ENCODE measurements at regions not wholly inside any gene's neighbourhood (a gene's known extent, or its start where the extent isn't known, plus 50 kb on each side); places are given as distances from the start of the nearest gene placed in this dataset.
"Not testable (repeated sequence)": the region's sequence is repeated elsewhere in the genome, so short reads cannot be mapped to it uniquely, and the experiment has no call there.

DNA sequence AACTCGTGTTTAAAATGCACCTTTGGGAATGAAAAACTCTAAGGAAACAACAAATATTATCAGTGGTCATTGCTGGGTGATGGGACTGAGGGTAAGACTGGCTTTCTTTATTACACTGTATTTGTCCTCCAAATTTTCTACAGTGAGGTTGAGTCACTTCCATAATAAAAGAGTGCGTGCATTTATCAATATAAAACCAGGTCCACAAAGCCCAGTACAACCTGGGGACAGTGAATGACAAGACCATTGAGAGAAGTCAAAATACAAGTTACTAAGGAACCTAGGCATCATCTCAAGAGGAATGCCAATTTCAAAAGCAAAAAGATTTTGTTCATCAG is 76.4 kb downstream of the MAGED4 start:
- no peak for DNase-seq

GRCh38 chrX:52261463-52262194 is 76.9 kb downstream of the MAGED4 start:
- DNase-seq: peak; percentile 83

DNA sequence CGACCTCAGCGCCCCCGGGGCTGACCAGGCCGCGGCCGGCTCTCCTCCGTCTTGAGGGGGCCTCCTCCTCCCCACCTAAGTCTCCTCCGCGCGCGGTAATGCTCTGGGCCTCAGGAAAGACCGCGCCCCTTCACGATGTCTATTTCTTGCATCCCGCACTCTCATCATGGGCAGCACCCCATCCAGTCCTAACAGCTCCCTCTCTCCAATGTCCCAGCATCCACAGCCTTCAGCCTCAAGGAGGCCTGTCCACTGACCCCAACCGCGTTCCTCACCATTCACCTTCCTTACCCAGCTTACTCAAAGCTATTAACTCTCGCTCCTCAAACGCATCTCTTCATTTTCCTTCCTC is 77.5 kb downstream of the MAGED4 start:
- no peak for DNase-seq

DNA sequence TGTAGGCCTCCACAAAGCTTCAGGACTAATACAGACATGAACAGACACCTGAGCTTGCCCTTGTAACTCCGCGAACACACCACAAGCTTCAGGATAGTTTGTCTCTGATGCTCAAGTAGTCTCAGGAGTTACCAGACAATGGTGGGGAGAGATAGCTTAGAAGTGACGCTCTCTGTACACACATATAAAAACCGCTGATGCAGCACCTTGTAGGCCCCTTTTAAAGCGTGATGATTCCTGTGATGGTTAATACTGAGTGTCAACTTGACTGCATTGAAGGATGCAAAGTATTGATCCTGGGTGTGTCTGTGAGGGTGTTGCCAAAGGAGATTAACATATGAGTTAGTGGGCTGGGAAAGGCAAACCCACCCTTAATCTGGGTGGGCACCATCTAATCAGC is 78.7 kb downstream of the MAGED4 start:
- no peak for DNase-seq

- no peak for DNase-seq
Observed at GRCh38 chrX:52265713-52266112, 81.0 kb downstream of the MAGED4 start.

DNA sequence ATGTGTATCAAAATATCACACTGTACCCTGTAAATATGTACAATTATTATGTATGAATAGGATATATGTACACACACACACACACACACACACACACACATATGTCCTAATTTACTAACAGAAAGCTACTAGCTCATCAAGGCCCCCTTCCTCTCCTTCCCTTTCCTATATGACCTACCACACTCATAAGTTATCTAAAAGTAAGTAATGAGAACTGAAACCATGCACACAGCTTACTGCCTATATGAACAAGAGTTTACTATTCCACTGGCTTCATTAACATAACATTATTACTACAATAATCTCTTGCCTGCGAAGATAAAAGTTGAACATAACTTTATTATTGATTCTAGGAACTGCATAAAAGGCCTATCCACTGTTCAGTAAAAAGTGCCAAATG is 83.8 kb downstream of the MAGED4 start:
- not testable (repeated sequence) for DNase-seq

- DNase-seq: no peak
Observed at GRCh38 chrX:52270453-52271116, 85.9 kb downstream of the MAGED4 start.

GRCh38 chrX:52271206-52271605 is 86.5 kb downstream of the MAGED4 start:
- DNase-seq: peak; percentile 1

DNA sequence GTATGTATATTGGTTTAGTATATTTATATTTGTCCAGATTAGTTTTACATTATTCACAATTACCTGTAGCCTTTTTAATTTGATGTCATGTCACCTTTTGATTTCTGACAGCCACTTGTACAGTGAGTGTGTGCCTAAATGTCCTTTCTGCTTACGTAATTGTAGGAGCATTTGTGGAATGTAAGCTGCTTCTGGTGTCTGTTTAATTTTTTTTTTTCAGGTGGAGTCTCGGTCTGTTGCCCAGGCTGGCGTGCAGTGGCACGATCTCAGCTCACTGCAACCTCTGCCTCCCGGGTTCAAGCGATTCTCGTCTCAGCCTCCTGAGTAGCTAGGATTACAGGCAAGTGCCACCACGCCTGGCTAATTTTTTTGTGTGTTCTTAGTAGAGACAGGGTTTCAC is 91.2 kb upstream of the XAGE2 start:
- no peak for DNase-seq

DNA sequence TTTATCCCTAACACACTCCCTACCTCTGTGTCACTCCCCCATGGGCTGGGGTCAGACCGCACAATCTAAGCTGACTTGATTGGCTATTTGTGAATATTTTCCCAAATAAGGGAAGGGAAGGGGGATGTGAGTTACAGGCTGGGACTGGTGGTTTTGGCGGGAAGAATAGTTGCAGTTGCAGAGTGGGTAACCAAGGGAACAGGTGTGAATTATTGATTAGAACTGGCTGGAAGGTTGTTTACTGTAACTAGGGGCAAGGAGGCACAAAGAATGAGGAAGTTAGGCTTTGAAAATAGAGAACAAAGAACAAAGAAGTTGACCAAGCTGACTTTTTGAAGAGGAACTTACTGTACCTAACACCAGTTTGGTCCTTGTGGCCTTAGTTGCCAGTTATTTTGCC is 88.0 kb upstream of the XAGE2 start:
- DNase-seq: no peak

- no peak for DNase-seq
Observed at GRCh38 chrX:52284865-52285264, 84.0 kb upstream of the XAGE2 start.

DNA sequence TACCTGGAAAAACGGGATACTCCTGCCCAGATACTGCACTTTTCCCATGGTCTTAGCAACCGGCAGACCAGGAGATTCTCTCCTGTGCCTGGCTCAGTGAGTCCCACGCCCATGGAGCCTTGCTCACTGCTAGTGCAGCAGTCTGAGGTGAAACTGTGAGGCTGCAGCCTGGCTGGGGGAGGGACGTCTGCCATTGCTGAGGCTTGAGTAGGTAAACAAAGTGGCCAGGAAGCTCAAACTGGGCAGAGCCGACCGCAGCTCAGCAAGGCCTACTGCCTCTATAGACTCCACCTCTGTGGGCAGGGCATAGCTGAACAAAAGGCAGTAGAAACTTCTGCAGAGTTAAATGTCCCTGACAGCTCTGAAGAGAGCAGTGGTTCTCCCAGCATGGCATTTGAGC is 69.9 kb upstream of the XAGE2 start:
- not testable (repeated sequence) for DNase-seq

DNA sequence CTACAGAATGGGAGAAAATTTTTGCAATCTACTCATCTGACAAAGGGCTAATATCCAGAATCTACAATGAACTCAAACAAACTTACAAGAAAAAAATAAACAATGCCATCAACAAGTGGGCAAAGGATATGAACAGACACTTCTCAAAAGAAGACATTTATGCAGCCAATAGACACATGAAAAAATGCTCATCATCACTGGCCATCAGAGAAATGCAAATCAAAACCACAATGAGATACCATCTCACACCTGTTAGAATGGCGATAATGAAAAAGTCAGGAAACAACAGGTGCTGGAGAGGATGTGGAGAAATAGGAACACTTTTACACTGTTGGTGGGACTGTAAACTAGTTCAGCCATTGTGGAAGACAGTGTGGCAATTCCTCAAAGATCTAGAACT is 60.3 kb upstream of the XAGE2 start:
- not testable (repeated sequence) for DNase-seq

Measured in EL (cell line).